Coronary artery (tissue), 2 donors: ENCODE measurements at regions not wholly inside any gene's neighbourhood (a gene's known extent, or its start where the extent isn't known, plus 50 kb on each side); places are given as distances from the start of the nearest gene placed in this dataset.

Source experiments
- DNase-seq: peaks from one replicate; pipeline ENCODE4 v3.0.0-alpha.2; 2017; ENCODE audit warnings: low spot score
- H3K27ac ChIP-seq, 2 donors: fragments of 200-600 bp; sonication (generic); one replicate each; pipeline ENCODE4 v1.5.1; 2016 to 2019
- H3K4me3 ChIP-seq: fragments of 200-600 bp; sonication (generic); 2 replicates; pipeline ENCODE4 v1.5.1; 2016; ENCODE audit warnings: mild to moderate bottlenecking, moderate library complexity
- CTCF ChIP-seq: fragments of 200-600 bp; sonication (generic); IDR thresholded peaks from one replicate; pipeline ENCODE4 v1.5.1; 2019; ENCODE audit warnings: antibody characterized with exemption

- H3K4me3 ChIP-seq = no peak overlapping the region
- DNase-seq = no peak
- no peak overlapping the region for H3K27ac ChIP-seq
- TF ChIP-seq CTCF = no peak
Measured at GRCh38 chr21:39029900-39030884, 153.1 kb downstream of the PSMG1 start.

GRCh38 chr21:39029086-39029755 lies 154.0 kb downstream of the PSMG1 start:
- no peak overlapping the region for H3K4me3 ChIP-seq
- no peak overlapping the region for H3K27ac ChIP-seq
- TF ChIP-seq CTCF = no peak
- DNase-seq = no peak

- Histone ChIP-seq H3K4me3 (no peak overlapping the region), H3K27ac (no peak overlapping the region)
- DNase-seq = no peak
- no peak for TF ChIP-seq CTCF
Measured at GRCh38 chr21:39025198-39025597, 158.1 kb downstream of the PSMG1 start.

GRCh38 chr21:39024538-39024937 lies 158.7 kb downstream of the PSMG1 start:
- DNase-seq = no peak
- no peak for TF ChIP-seq CTCF
- Histone ChIP-seq H3K27ac (no peak overlapping the region), H3K4me3 (no peak overlapping the region)

GRCh38 chr21:39022863-39023693 lies 160.2 kb downstream of the PSMG1 start:
- H3K27ac ChIP-seq = peak overlapping the region; percentile 72 to 75
- DNase-seq = no peak

More at GRCh38 chr21:39022863-39023693, 160.2 kb downstream of the PSMG1 start:
- TF ChIP-seq CTCF = no peak
- H3K4me3 ChIP-seq = peak overlapping the region; percentile 49
